ENCODE measurements at regions not wholly inside any gene's neighbourhood (a gene's known extent, or its start where the extent isn't known, plus 50 kb on each side); places are given as distances from the start of the nearest gene placed in this dataset.

DNA sequence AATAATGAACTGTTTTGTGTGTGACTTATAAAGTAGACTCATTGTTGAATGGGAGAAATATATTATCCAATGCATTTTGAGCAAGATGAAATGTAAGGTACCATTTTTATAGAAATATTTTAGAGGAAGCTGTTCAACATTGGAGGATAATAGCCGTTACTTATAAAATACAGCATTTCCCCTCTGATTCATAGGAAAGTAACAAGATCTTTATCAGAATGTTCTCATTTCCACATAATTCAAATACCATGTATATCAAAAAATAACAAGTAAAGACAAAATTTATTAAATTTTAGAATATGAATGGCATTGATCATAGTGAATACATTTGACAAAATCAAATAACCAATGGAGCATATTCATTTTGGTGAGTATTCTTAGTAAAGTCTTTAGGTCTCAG, 346.7 kb upstream of the PTGER4 start:
- TF ChIP-seq CTCF (IDR thresholded peaks at IDR 0.05) (no peak), POLR2A (IDR thresholded peaks at IDR 0.05) (no peak)

All from heart left ventricle (tissue), 13 donors.